Smooth muscle cell (in vitro differentiated cells): ENCODE measurements at regions not wholly inside any gene's neighbourhood (a gene's known extent, or its start where the extent isn't known, plus 50 kb on each side); places are given as distances from the start of the nearest gene placed in this dataset.
"Not testable (repeated sequence)": the region's sequence is repeated elsewhere in the genome, so short reads cannot be mapped to it uniquely, and the experiment has no call there.

Source experiments
- DNase-seq: peaks from one replicate; lab custom pipeline; 2025; ENCODE audit not compliant: unreplicated experiment; lab: John Stamatoyannopoulos, UW
- H2AFZ ChIP-seq: fragments of 200-600 bp; sonication (generic); 2 replicates; pipeline ENCODE4 v1.6.0; 2016; ENCODE audit warnings: antibody characterized with exemption, low read depth, mild to moderate bottlenecking
- H3F3A ChIP-seq: fragments of 200-600 bp; sonication (generic); 2 replicates; pipeline ENCODE4 v1.6.0; 2017; ENCODE audit warnings: antibody characterized with exemption, low read depth
- H3K27ac ChIP-seq: fragments of 200-600 bp; sonication (generic); 2 replicates; pipeline ENCODE4 v1.5.1; 2016; ENCODE audit warnings: low read depth, mild to moderate bottlenecking
- H3K27me3 ChIP-seq: fragments of 200-600 bp; sonication (generic); 2 replicates; pipeline ENCODE4 v1.6.1; 2016; ENCODE audit warnings: low read depth, mild to moderate bottlenecking
- H3K36me3 ChIP-seq: fragments of 200-600 bp; sonication (generic); 2 replicates; pipeline ENCODE4 v1.5.1; 2016; ENCODE audit warnings: low read depth
- H3K4me1 ChIP-seq: fragments of 200-600 bp; sonication (generic); 2 replicates; pipeline ENCODE4 v1.5.1; 2016; ENCODE audit warnings: low read depth
- H3K4me2 ChIP-seq: fragments of 200-600 bp; sonication (generic); 2 replicates; pipeline ENCODE4 v1.6.0; 2016; ENCODE audit warnings: mild to moderate bottlenecking
- H3K4me3 ChIP-seq: fragments of 200-600 bp; sonication (generic); 2 replicates; pipeline ENCODE4 v1.5.1; 2016; ENCODE audit warnings: mild to moderate bottlenecking
- H3K79me2 ChIP-seq: fragments of 200-600 bp; sonication (generic); 2 replicates; pipeline ENCODE4 v1.6.0; 2016; ENCODE audit warnings: low read depth, mild to moderate bottlenecking
- H3K9ac ChIP-seq: fragments of 200-600 bp; sonication (generic); 2 replicates; pipeline ENCODE4 v1.6.0; 2016; ENCODE audit warnings: low read depth
- H3K9me3 ChIP-seq: fragments of 200-600 bp; sonication (generic); replicated peaks from 2 replicates; pipeline ENCODE4 v1.5.1; 2016; ENCODE audit warnings: low read depth
- H4K20me1 ChIP-seq: fragments of 200-600 bp; sonication (generic); 2 replicates; pipeline ENCODE4 v1.6.0; 2016; ENCODE audit warnings: low read depth
- WGBS: methylation state at CpG from one replicate; pipeline ENCODE4 v1.1.7; 2016; ENCODE audit warnings: low lambda C conversion rate; 5-methylcytosine and 5-hydroxymethylcytosine counted together
- TF ChIP-seq, protein P1 (sequence below): fragments of 200-600 bp; sonication (generic); IDR thresholded peaks from 2 replicates; pipeline ENCODE4 v1.5.1; 2017; ENCODE audit warnings: borderline replicate concordance, mild to moderate bottlenecking, antibody characterized with exemption; ENCODE audit not compliant: insufficient read depth, poor library complexity, severe bottlenecking

DNA sequence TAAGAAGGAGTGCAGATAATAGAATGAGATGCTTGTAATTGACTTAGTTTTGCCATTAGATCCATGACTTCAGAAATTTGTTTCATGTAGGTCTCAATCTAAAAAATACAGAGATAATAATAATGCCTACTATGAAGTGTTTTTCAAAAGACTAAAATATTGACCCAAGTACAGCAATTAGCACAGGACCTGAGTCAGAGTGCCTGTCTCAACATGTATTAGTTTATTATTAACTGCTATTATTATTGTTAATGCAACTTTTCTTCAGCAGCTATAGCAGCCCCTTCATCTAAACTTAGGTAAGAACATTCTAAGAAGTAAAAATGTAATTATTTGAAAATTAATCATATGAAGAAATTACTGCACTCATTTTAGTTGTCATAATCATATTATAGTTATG, 82.9 kb upstream of the HGF start:
- DNase-seq = no peak
- H3F3A ChIP-seq = no peaks in the 10 kb centered on the region
- H3K27me3 ChIP-seq = no peaks in the 10 kb centered on the region
- H3K4me2 ChIP-seq = no peak overlapping the region
- H4K20me1 ChIP-seq = no peaks in the 10 kb centered on the region
- no peak overlapping the region for H3K4me3 ChIP-seq
- no peak overlapping the region for H3K9ac ChIP-seq
- H3K27ac ChIP-seq = no peak overlapping the region
- no peaks in the 10 kb centered on the region for H3K4me1 ChIP-seq
- H2AFZ ChIP-seq = no peak overlapping the region
- H3K9me3 ChIP-seq = no peaks in the 10 kb centered on the region
- no peaks in the 10 kb centered on the region for H3K79me2 ChIP-seq
- TF ChIP-seq, protein P1, sequence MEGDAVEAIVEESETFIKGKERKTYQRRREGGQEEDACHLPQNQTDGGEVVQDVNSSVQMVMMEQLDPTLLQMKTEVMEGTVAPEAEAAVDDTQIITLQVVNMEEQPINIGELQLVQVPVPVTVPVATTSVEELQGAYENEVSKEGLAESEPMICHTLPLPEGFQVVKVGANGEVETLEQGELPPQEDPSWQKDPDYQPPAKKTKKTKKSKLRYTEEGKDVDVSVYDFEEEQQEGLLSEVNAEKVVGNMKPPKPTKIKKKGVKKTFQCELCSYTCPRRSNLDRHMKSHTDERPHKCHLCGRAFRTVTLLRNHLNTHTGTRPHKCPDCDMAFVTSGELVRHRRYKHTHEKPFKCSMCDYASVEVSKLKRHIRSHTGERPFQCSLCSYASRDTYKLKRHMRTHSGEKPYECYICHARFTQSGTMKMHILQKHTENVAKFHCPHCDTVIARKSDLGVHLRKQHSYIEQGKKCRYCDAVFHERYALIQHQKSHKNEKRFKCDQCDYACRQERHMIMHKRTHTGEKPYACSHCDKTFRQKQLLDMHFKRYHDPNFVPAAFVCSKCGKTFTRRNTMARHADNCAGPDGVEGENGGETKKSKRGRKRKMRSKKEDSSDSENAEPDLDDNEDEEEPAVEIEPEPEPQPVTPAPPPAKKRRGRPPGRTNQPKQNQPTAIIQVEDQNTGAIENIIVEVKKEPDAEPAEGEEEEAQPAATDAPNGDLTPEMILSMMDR = no peak
- H3K36me3 ChIP-seq = no peaks in the 10 kb centered on the region

DNA sequence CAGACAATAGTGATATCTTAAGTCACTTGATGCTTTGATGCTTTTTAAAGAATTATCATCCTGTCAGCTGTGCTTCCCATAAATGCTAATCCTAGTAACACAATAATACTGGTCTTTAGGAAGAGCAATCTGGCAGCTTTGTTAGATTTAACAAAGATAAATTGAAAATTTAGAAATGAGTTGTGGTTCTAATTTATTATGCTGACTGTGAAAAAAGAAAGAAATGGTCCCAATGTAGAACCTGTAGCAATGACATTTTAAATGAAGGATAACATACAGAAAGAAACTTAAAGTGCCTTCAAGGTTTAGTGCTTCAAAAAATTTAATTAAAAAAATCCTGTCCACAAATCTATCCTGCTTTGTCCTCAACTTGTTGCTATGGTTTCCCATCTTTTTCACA, 81.6 kb upstream of the HGF start:
- H3K27me3 ChIP-seq = no peaks in the 10 kb centered on the region
- H4K20me1 ChIP-seq = no peaks in the 10 kb centered on the region
- no peak overlapping the region for H3K4me2 ChIP-seq
- H3K27ac ChIP-seq = no peak overlapping the region
- no peaks in the 10 kb centered on the region for H3K9me3 ChIP-seq
- H3K4me1 ChIP-seq = no peaks in the 10 kb centered on the region
- no peaks in the 10 kb centered on the region for H3K79me2 ChIP-seq
- H2AFZ ChIP-seq = peak overlapping the region; percentile 15
- TF ChIP-seq, protein P1 = no peak
- H3F3A ChIP-seq = peaks cover 4% of the 10 kb centered on the region
- H3K36me3 ChIP-seq = no peaks in the 10 kb centered on the region
- no peak overlapping the region for H3K4me3 ChIP-seq
- no peak for DNase-seq
- H3K9ac ChIP-seq = no peak overlapping the region

DNA sequence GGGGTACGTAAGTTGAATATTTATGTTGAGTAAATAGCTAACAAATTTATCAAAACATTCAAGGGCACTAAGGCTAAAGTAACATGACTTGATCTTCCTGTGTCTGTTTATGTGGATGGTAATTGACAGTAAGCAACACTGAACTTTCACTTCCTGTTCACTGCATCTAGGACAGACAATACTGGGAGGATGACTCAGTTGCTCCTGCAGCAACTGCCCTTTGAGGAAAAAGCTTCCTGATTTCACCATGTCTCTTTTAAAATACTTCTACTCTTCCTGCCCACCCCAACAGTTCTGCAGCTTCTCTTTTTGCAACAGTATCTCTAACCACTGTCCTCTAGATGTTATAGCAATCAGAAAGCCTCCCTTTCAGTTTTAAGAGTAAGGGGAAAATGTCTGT, 76.6 kb upstream of the HGF start:
- H3K27me3 ChIP-seq = no peaks in the 10 kb centered on the region
- peak overlapping the region; percentile 76 for H3K27ac ChIP-seq
- H3F3A ChIP-seq = peaks cover 10% of the 10 kb centered on the region
- 18% methylated on average over 1 of the region's 1 CpG for WGBS
- H3K36me3 ChIP-seq = no peaks in the 10 kb centered on the region
- H4K20me1 ChIP-seq = no peaks in the 10 kb centered on the region
- H3K79me2 ChIP-seq = no peaks in the 10 kb centered on the region
- peak overlapping the region; percentile 31 for H3K9ac ChIP-seq
- DNase-seq = no peak
- TF ChIP-seq, protein P1 = no peak
- H3K4me1 ChIP-seq = no peaks in the 10 kb centered on the region
- H3K4me3 ChIP-seq = peak overlapping the region; percentile 28
- peak overlapping the region; percentile 83 for H3K4me2 ChIP-seq
- H3K9me3 ChIP-seq = no peaks in the 10 kb centered on the region
- peak overlapping the region; percentile 96 for H2AFZ ChIP-seq

DNA sequence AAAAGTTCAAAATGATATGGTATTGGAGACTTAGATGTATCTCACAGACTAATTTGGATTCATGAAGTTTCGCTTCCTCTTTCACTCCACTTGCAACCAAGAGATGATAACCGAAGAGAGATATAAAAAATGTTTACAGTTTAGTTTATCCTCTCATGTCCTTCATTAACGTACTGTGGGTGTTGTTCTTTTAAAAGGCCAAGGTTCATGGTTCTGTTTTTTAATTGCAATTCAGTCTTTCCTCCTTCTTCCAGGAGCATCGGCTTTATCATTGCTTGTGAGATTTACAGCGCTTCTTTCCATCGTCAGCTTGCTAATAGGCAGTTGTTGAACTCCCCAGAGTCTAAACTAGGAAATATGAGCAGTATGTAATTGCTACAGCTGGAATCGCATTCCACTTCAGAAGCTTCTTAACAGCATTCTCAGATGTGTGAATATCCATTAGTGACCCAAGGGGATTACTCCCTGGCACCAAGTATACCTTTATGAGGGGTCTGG, 75.9 kb upstream of the HGF start:
- no peaks in the 10 kb centered on the region for H3K27me3 ChIP-seq
- no peaks in the 10 kb centered on the region for H4K20me1 ChIP-seq
- peak overlapping the region; percentile 28 for H3K4me3 ChIP-seq
- H3K4me1 ChIP-seq = no peaks in the 10 kb centered on the region
- peak overlapping the region; percentile 31 for H3K9ac ChIP-seq
- TF ChIP-seq, protein P1 = no peak
- no peaks in the 10 kb centered on the region for H3K9me3 ChIP-seq
- WGBS = 11% methylated on average over 7 of the region's 7 CpGs
- H3K4me2 ChIP-seq = peak overlapping the region; percentile 83
- H3F3A ChIP-seq = peaks cover 10% of the 10 kb centered on the region
- peak overlapping the region; percentile 76 for H3K27ac ChIP-seq
- H2AFZ ChIP-seq = peak overlapping the region; percentile 96
- no peak for DNase-seq
- H3K36me3 ChIP-seq = no peaks in the 10 kb centered on the region
- H3K79me2 ChIP-seq = no peaks in the 10 kb centered on the region

DNA sequence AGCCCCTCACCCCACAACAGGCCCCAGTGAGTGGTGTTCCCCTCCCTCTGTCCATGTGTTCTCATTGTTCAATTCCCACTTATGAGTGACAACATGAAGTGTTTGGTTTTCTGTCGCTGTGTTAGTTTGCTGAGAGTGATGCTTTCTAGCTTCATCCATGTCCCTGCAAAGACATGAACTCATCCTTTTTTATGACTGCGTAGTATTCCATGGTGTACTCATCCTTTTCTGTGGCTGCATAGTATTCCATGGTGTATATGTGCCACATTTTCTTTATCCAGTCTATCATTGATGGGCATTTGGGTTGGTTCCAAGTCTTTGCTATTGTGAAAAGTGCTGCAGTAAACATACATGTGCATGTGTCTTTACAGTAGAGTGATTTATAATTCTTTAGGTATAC, 73.8 kb upstream of the HGF start:
- H3K4me1 ChIP-seq, H3K79me2 ChIP-seq, H3K27me3 ChIP-seq, H2AFZ ChIP-seq, H3K4me2 ChIP-seq, H3K36me3 ChIP-seq, H3K9ac ChIP-seq, H3K9me3 ChIP-seq, H3K4me3 ChIP-seq, DNase-seq, H4K20me1 ChIP-seq, H3K27ac ChIP-seq: not testable (repeated sequence)
- peaks cover 10% of the 10 kb centered on the region for H3F3A ChIP-seq
- WGBS = 100% methylated on average over 2 of the region's 2 CpGs
